Astrocyte (in vitro differentiated cells and primary cell): ENCODE measurements at regions not wholly inside any gene's neighbourhood (a gene's known extent, or its start where the extent isn't known, plus 50 kb on each side); places are given as distances from the start of the nearest gene placed in this dataset.

ENCODE experiments used
- DNase-seq: peaks from one replicate; pipeline ENCODE4 v3.0.0-alpha.2; 2010; ENCODE audit warnings: low read depth
- FAIRE-seq: peaks from 2 replicates; lab custom pipeline; 2011; peaks lifted over from hg19 to GRCh38; lab: Jason Lieb, UNC
- H2AFZ ChIP-seq: 2 replicates; pipeline ENCODE4 v1.6.0; 2012; ENCODE audit warnings: low read depth, low read length, inconsistent platforms
- H3K27ac ChIP-seq: 2 replicates; pipeline ENCODE4 v1.5.1; 2011; ENCODE audit warnings: low read depth, low read length, inconsistent platforms
- H3K27me3 ChIP-seq: 2 replicates; pipeline ENCODE4 v1.6.0; 2011; ENCODE audit warnings: low read length, inconsistent platforms; ENCODE audit not compliant: insufficient read depth
- H3K36me3 ChIP-seq: 2 replicates; pipeline ENCODE4 v1.5.1; 2011; ENCODE audit warnings: low read length, inconsistent platforms; ENCODE audit not compliant: insufficient read depth
- H3K4me1 ChIP-seq: 2 replicates; pipeline ENCODE4 v1.5.1; 2011; ENCODE audit warnings: low read length, inconsistent platforms; ENCODE audit not compliant: insufficient read depth
- H3K4me2 ChIP-seq: 2 replicates; pipeline ENCODE4 v1.6.0; 2012; ENCODE audit warnings: low read length, inconsistent platforms
- H3K4me3 ChIP-seq: 2 replicates; pipeline ENCODE4 v1.5.1; 2011; ENCODE audit warnings: low read depth, mild to moderate bottlenecking, low read length, inconsistent platforms; ENCODE audit not compliant: insufficient read depth
- H3K79me2 ChIP-seq: 2 replicates; pipeline ENCODE4 v1.6.0; 2012; ENCODE audit warnings: mild to moderate bottlenecking, low read length, inconsistent platforms; ENCODE audit not compliant: insufficient read depth
- H3K9ac ChIP-seq: 2 replicates; pipeline ENCODE4 v1.6.0; 2012; ENCODE audit warnings: mild to moderate bottlenecking, low read length, inconsistent platforms
- H3K9me3 ChIP-seq: 2 replicates; pipeline ENCODE4 v1.5.1; 2012; ENCODE audit warnings: low read depth, mild to moderate bottlenecking, low read length, inconsistent platforms; ENCODE audit not compliant: insufficient read depth
- H4K20me1 ChIP-seq: 2 replicates; pipeline ENCODE4 v1.6.0; 2012; ENCODE audit warnings: low read length, inconsistent platforms; ENCODE audit not compliant: insufficient read depth
- H3K27ac Mint-ChIP-seq: one replicate; pipeline ENCODE4 v1.8.0; 2021; ENCODE audit warnings: mild to moderate bottlenecking, mixed read lengths; ENCODE audit not compliant: unreplicated experiment
- H3K27me3 Mint-ChIP-seq: one replicate; pipeline ENCODE4 v1.8.0; 2021; ENCODE audit warnings: low read depth, mixed read lengths; ENCODE audit not compliant: unreplicated experiment
- H3K36me3 Mint-ChIP-seq: one replicate; pipeline ENCODE4 v1.8.0; 2021; ENCODE audit warnings: low read depth, mixed read lengths; ENCODE audit not compliant: unreplicated experiment
- H3K4me1 Mint-ChIP-seq: one replicate; pipeline ENCODE4 v1.8.0; 2021; ENCODE audit warnings: low read depth, mixed read lengths; ENCODE audit not compliant: unreplicated experiment
- H3K4me3 Mint-ChIP-seq: one replicate; pipeline ENCODE4 v1.8.0; 2021; ENCODE audit warnings: mild to moderate bottlenecking, moderate library complexity, mixed read lengths; ENCODE audit not compliant: unreplicated experiment
- H3K9me3 Mint-ChIP-seq: one replicate; pipeline ENCODE4 v1.8.0; 2021; ENCODE audit warnings: mild to moderate bottlenecking, mixed read lengths; ENCODE audit not compliant: unreplicated experiment
- CTCF ChIP-seq: IDR thresholded peaks from 2 replicates; pipeline ENCODE4 v1.5.1; 2011; ENCODE audit warnings: low read depth, mild to moderate bottlenecking, inconsistent platforms, low read length, moderate library complexity; ENCODE audit not compliant: insufficient read depth
- EZH2 ChIP-seq: IDR thresholded peaks from 2 replicates; pipeline ENCODE4 v1.6.1; 2012; ENCODE audit warnings: mild to moderate bottlenecking, low read length, inconsistent platforms; ENCODE audit not compliant: insufficient read depth

- no peak overlapping the region for H3K4me3 ChIP-seq
- no peaks in the 10 kb centered on the region for H4K20me1 ChIP-seq
- H3K9me3 ChIP-seq = no peaks in the 10 kb centered on the region
- no peaks in the 10 kb centered on the region for H3K27me3 Mint-ChIP-seq
- no peaks in the 10 kb centered on the region for H3K27me3 ChIP-seq
- no peaks in the 10 kb centered on the region for H3K36me3 Mint-ChIP-seq
- FAIRE-seq = no peak
- TF ChIP-seq CTCF = no peak
- TF ChIP-seq EZH2 = no peak
- no peak overlapping the region for H3K4me2 ChIP-seq
- H3K4me1 Mint-ChIP-seq = peaks cover 9% of the 10 kb centered on the region
- H3K4me1 ChIP-seq = peaks cover 5% of the 10 kb centered on the region
- no peak overlapping the region for H3K9ac ChIP-seq
- H3K79me2 ChIP-seq = no peaks in the 10 kb centered on the region
- no peak overlapping the region for H2AFZ ChIP-seq
- DNase-seq = peak; percentile 8
- no peaks in the 10 kb centered on the region for H3K9me3 Mint-ChIP-seq
- H3K36me3 ChIP-seq = no peaks in the 10 kb centered on the region
- H3K27ac ChIP-seq = no peak overlapping the region
- no peak overlapping the region for H3K27ac Mint-ChIP-seq
- H3K4me3 Mint-ChIP-seq = no peak overlapping the region
Measured at GRCh38 chr5:86971034-86971571, 296.6 kb upstream of the RASA1 start.

GRCh38 chr5:86974955-86975354, 292.7 kb upstream of the RASA1 start:
- H3K4me1 ChIP-seq = no peaks in the 10 kb centered on the region
- H3K27me3 Mint-ChIP-seq = no peaks in the 10 kb centered on the region
- H3K36me3 ChIP-seq = no peaks in the 10 kb centered on the region
- H3K9me3 Mint-ChIP-seq = no peaks in the 10 kb centered on the region
- H3K4me3 Mint-ChIP-seq = no peak overlapping the region
- no peak overlapping the region for H3K27ac ChIP-seq
- no peaks in the 10 kb centered on the region for H3K27me3 ChIP-seq
- no peaks in the 10 kb centered on the region for H3K79me2 ChIP-seq
- H3K4me3 ChIP-seq = no peak overlapping the region
- H3K4me1 Mint-ChIP-seq = peaks cover 9% of the 10 kb centered on the region
- H3K36me3 Mint-ChIP-seq = no peaks in the 10 kb centered on the region
- no peaks in the 10 kb centered on the region for H3K9me3 ChIP-seq
- H4K20me1 ChIP-seq = no peaks in the 10 kb centered on the region
- TF ChIP-seq CTCF (no peak), EZH2 (no peak)
- H2AFZ ChIP-seq = no peak overlapping the region
- FAIRE-seq (no peak), DNase-seq (no peak)
- no peak overlapping the region for H3K27ac Mint-ChIP-seq
- H3K9ac ChIP-seq = no peak overlapping the region
- H3K4me2 ChIP-seq = no peak overlapping the region

GRCh38 chr5:86977190-86977589, 290.5 kb upstream of the RASA1 start:
- Histone ChIP-seq H3K79me2 (no peaks in the 10 kb centered on the region), H2AFZ (no peak overlapping the region), H3K27me3 (no peaks in the 10 kb centered on the region), H3K36me3 (no peaks in the 10 kb centered on the region), H3K4me3 (no peak overlapping the region), H3K9ac (no peak overlapping the region), H3K4me1 (no peaks in the 10 kb centered on the region), H3K9me3 (no peaks in the 10 kb centered on the region), H4K20me1 (no peaks in the 10 kb centered on the region), H3K27ac (no peak overlapping the region), H3K4me2 (no peak overlapping the region)
- Mint-ChIP-seq H3K27me3 (no peaks in the 10 kb centered on the region), H3K27ac (no peak overlapping the region), H3K36me3 (no peaks in the 10 kb centered on the region), H3K9me3 (peaks cover 1% of the 10 kb centered on the region), H3K4me1 (peaks cover 11% of the 10 kb centered on the region), H3K4me3 (no peak overlapping the region)
- TF ChIP-seq CTCF (no peak), EZH2 (no peak)
- FAIRE-seq = no peak
- no peak for DNase-seq
